ENCODE measurements at regions not wholly inside any gene's neighbourhood (a gene's known extent, or its start where the extent isn't known, plus 50 kb on each side); places are given as distances from the start of the nearest gene placed in this dataset.
"Not testable (repeated sequence)": the region's sequence is repeated elsewhere in the genome, so short reads cannot be mapped to it uniquely, and the experiment has no call there.

GRCh38 chr2:443741-444140 lies 155.8 kb upstream of the ALKAL2 start:
- DNase-seq (ENCODE audit: low read depth): no peak

GRCh38 chr2:443216-443615 lies 155.3 kb upstream of the ALKAL2 start:
- H3K4me3 ChIP-seq (ENCODE audit: low read depth, low read length): no peak overlapping the region
- no peak for DNase-seq (ENCODE audit: low read depth)

More at GRCh38 chr2:443741-444140, 155.8 kb upstream of the ALKAL2 start:
- no peak overlapping the region for H3K4me3 ChIP-seq (ENCODE audit: low read depth, low read length)

DNA sequence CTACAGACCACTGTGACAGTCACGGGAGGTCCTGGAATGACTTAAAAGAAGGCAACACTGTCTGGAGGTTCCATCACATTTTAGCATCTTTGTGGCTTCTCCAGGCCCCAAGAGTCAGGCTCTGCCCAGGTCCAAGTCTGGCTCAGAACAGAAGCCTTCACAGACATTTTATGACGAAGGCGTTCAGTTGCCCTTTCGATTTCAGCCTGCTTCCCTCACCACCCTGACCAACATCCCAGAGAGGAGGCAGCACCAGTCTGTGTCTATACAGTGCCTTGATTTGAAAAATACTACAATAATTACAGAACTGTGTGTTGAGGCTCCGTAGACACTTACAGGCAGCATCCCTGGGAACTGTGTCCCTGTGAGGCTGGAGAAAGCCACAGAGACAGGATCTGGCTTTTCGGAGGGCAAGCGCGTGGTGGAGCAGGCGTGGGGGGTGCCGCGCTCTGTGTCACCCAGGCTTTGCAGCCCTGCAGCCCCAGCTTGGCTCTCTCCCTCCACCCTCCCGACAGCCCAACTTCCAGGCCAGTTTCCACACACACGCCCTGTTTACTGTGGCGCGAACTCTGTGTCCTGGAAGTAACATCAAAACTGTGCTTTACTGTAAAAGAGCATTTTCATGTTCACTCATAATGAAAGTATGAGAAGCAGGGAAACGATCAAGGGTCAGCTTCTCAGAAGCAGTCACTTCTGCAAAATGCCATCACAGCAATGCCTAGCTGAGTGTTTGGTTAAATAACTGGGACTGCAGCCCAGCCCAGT lies 153.5 kb upstream of the ALKAL2 start:
- no peak for DNase-seq (ENCODE audit: low read depth)
- no peak overlapping the region for H3K4me3 ChIP-seq (ENCODE audit: low read depth, low read length)

DNA sequence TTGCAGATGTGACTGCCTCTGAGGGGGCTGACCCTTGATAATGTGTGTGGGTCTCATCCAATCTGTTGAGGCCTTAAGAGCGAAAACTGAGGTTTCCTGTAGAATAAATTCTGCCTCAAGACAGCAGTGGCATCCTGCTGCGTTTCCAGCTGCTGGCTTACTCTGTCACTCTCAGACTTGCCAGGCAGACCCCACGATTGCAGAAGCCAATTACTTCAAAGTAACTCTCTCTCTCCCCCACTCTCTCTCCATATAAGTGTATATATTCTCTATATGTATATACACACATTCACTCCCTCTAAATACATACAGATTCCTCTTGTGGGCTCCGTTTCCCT lies 152.5 kb upstream of the ALKAL2 start:
- H3K4me3 ChIP-seq (ENCODE audit: low read depth, low read length): no peak overlapping the region
- DNase-seq (ENCODE audit: low read depth): no peak

- no peak for DNase-seq (ENCODE audit: low read depth)
- H3K4me3 ChIP-seq (ENCODE audit: low read depth, low read length): no peak overlapping the region
Observed at GRCh38 chr2:439556-440402, 151.9 kb upstream of the ALKAL2 start.

DNA sequence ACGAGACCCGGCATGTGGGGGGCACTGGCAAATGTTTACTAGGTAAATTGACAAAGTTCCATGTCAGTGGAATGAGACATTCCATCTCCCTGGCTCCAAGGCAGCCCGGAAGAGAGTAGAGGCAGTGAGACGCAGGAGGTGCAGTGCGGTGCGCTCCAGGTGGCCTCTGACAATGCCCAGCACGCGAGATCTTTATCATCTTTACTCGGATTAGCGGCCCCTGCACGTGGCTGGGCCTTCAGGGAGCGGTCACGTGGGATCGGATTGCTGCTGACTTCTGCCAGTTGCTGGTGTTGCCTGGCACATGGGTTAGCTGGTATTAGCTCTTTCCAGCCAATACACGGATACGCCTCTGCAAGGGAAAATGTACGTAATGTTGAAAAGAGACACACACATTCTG lies 151.2 kb upstream of the ALKAL2 start:
- H3K4me3 ChIP-seq (ENCODE audit: low read depth, low read length): no peak overlapping the region
- no peak for DNase-seq (ENCODE audit: low read depth)

DNA sequence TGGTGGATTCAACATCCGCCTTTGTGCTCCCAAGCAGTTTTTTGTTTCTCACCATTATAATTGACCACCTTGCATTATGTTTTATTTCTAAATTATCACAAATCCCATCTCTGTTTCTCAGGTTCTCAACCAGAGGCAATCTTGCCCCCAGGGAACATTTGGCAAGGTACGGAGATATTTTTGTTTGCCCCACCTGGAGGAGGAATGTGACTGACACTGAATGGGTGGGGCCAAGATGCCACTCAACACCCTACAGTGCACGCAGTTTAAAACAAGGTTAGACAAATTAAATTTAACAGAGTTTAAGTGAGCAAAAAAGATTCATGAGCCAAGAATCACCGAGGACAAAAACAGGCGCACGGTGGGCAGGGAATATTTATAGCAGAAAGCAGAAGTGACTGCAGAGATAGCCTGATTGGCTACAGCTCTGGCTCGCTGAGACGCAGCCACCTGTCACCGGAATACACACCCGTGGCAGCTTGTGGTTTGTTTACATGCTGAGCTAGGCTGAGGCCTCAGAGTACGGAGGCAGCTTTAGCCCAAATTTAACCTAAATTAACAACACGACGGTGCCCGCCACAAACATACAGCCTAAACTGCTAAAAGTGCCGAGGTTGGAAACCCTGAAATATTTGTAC lies 150.0 kb upstream of the ALKAL2 start:
- DNase-seq (ENCODE audit: low read depth): no peak
- H3K4me3 ChIP-seq (ENCODE audit: low read depth, low read length): no peak overlapping the region

DNA sequence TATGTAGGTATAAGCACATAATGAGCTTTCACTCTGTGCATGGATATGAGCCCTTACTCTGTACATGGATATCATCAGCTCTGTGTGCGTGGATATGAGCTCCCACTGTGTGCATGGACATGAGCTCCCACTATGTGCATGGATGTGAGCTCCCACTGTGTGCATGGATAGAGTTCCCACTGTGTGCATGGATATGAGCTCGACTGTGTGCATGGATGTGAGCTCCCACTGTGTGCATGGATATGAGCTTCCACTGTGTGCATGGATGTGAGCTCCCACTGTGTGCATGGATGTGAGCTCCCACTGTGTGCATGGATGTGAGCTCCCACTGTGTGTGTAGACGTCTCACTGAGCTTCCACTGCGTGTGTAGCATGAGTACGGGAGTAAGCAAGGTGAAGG lies 149.3 kb upstream of the ALKAL2 start:
- no peak overlapping the region for H3K4me3 ChIP-seq (ENCODE audit: low read depth, low read length)
- no peak for DNase-seq (ENCODE audit: low read depth)

GRCh38 chr2:436205-436604 lies 148.3 kb upstream of the ALKAL2 start:
- no peak overlapping the region for H3K4me3 ChIP-seq (ENCODE audit: low read depth, low read length)
- no peak for DNase-seq (ENCODE audit: low read depth)

- DNase-seq (ENCODE audit: low read depth): no peak
Observed at GRCh38 chr2:434625-435024, 146.7 kb upstream of the ALKAL2 start.

DNA sequence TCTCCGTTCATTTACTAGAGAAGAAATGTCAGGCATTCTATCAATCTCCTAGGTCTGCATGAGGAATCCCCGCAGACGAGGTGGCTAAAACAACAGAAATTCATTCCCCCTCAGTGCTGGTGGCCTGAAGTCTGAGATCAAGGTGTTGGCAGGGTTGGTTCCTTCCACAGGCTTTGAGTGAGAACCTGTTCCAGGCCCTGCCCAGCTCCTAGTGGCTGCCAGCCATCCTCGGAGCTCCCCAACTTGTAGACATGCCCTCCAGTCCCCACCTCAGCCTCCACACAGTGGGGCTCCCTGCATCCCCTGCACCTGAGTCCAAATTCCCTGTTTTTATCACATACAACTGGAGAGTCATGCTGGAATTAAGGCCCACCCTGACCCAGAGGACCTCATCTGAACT lies 145.3 kb upstream of the ALKAL2 start:
- H3K4me3 ChIP-seq (ENCODE audit: low read depth, low read length): no peak overlapping the region
- DNase-seq (ENCODE audit: low read depth): no peak

More at GRCh38 chr2:434625-435024, 146.7 kb upstream of the ALKAL2 start:
- no peak overlapping the region for H3K4me3 ChIP-seq (ENCODE audit: low read depth, low read length)

GRCh38 chr2:430291-431040 lies 142.6 kb upstream of the ALKAL2 start:
- no peak overlapping the region for H3K4me3 ChIP-seq (ENCODE audit: low read depth, low read length)
- DNase-seq (ENCODE audit: low read depth): no peak

GRCh38 chr2:429575-430254 lies 141.8 kb upstream of the ALKAL2 start:
- no peak for DNase-seq (ENCODE audit: low read depth)
- H3K4me3 ChIP-seq (ENCODE audit: low read depth, low read length): no peak overlapping the region

DNA sequence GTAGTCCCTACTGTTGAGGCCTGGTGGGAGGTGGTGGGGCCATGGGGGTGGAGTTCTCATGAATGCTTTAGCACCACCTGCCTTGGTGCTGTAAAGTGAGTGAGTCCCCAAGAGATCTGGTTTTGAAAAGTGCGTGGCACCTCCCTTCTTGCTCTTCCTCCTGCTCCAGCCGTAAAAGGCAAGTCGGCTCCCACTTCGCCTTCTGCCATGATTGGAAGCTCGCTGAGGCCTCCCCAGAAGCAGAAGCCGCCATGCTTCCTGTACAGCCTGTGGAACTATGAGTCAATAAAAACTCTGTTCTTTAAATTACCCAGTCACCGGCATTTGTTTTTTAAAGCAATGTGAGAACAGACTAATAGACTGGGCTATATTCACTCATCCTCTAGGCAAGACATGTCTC lies 141.3 kb upstream of the ALKAL2 start:
- DNase-seq (ENCODE audit: low read depth): no peak
- H3K4me3 ChIP-seq (ENCODE audit: low read depth, low read length): no peak overlapping the region

- DNase-seq (ENCODE audit: low read depth): no peak
- H3K4me3 ChIP-seq (ENCODE audit: low read depth, low read length): no peak overlapping the region
Observed at GRCh38 chr2:428591-428990, 140.7 kb upstream of the ALKAL2 start.

GRCh38 chr2:426696-427095 lies 138.8 kb upstream of the ALKAL2 start:
- not testable (repeated sequence) for H3K4me3 ChIP-seq (ENCODE audit: low read depth, low read length); DNase-seq (ENCODE audit: low read depth)

GRCh38 chr2:425947-426346 lies 138.1 kb upstream of the ALKAL2 start:
- DNase-seq (ENCODE audit: low read depth): no peak
- no peak overlapping the region for H3K4me3 ChIP-seq (ENCODE audit: low read depth, low read length)

- H3K4me3 ChIP-seq (ENCODE audit: low read depth, low read length): no peak overlapping the region
- no peak for DNase-seq (ENCODE audit: low read depth)
Observed at GRCh38 chr2:425243-425642, 137.4 kb upstream of the ALKAL2 start.
